ENCODE measurements at regions not wholly inside any gene's neighbourhood (a gene's known extent, or its start where the extent isn't known, plus 50 kb on each side); places are given as distances from the start of the nearest gene placed in this dataset.

DNA sequence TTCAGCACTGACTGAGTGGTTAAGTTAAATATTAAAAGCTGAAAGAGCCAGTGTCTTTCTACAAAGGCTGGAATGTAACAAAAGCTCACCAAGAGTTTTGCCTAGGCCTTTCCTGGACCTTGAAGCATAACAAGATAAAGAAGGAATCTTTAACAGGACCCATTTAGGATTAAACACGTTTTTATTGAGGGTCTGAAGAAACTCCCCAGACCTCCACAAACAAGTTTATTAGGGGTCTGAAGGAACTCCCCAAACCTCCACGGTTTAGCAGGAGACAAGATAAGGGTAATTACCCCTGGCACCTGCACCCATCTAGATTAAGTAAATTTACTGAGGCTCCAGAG is 104.0 kb downstream of the ACAA2 start:
- intact Hi-C loops (cut with micrococcal nuclease), result no loop called here
- H3K4me1 Mint-ChIP-seq (ENCODE audit: low read depth), result no peaks in the 10 kb centered on the region

GRCh38 chr18:49708662-49709346 is 104.5 kb downstream of the ACAA2 start:
- H3K27ac Mint-ChIP-seq, result no peak overlapping the region
- intact Hi-C loops (cut with micrococcal nuclease), result no loop called here
- H3K27me3 Mint-ChIP-seq (ENCODE audit: low read depth), result peaks cover 35% of the 10 kb centered on the region
- H3K36me3 Mint-ChIP-seq (ENCODE audit: low read depth), result no peaks in the 10 kb centered on the region
- no peaks in the 10 kb centered on the region for H3K4me1 Mint-ChIP-seq (ENCODE audit: low read depth)
- no peak for DNase-seq (ENCODE audit: low spot score)
- no peaks in the 10 kb centered on the region for H3K9me3 Mint-ChIP-seq
- H3K4me3 Mint-ChIP-seq (ENCODE audit: low read depth), result no peak overlapping the region

More for the DNA sequence above, 104.0 kb downstream of the ACAA2 start:
- Mint-ChIP-seq H3K27me3 (ENCODE audit: low read depth) (peaks cover 38% of the 10 kb centered on the region), H3K36me3 (ENCODE audit: low read depth) (no peaks in the 10 kb centered on the region), H3K9me3 (no peaks in the 10 kb centered on the region), H3K27ac (no peak overlapping the region), H3K4me3 (ENCODE audit: low read depth) (no peak overlapping the region)
- DNase-seq (ENCODE audit: low spot score), result no peak

DNA sequence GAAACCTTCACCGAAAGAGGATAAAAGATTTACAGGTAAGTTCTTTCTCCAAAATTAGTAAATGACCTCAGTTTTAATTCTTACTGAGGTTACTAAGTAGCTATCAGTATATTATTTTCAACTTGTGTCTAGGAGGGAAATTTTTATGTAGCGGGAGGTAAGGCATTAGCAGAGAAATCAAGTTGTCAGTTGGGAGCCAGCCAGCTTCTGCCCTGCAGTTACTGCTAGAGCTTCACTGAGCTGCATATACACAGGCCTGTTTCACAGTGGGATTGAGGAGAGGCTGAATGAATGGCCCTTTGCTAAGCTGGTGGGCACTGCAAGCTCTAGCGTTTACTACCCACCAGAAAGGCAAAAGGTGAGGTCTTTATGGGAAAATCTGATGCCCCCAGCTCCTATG is 105.7 kb downstream of the ACAA2 start:
- Mint-ChIP-seq H3K9me3 (no peaks in the 10 kb centered on the region), H3K27me3 (ENCODE audit: low read depth) (peaks cover 24% of the 10 kb centered on the region), H3K4me3 (ENCODE audit: low read depth) (no peak overlapping the region), H3K36me3 (ENCODE audit: low read depth) (no peaks in the 10 kb centered on the region), H3K4me1 (ENCODE audit: low read depth) (no peaks in the 10 kb centered on the region), H3K27ac (no peak overlapping the region)
- intact Hi-C loops (cut with micrococcal nuclease), result no loop called here
- DNase-seq (ENCODE audit: low spot score), result no peak

DNA sequence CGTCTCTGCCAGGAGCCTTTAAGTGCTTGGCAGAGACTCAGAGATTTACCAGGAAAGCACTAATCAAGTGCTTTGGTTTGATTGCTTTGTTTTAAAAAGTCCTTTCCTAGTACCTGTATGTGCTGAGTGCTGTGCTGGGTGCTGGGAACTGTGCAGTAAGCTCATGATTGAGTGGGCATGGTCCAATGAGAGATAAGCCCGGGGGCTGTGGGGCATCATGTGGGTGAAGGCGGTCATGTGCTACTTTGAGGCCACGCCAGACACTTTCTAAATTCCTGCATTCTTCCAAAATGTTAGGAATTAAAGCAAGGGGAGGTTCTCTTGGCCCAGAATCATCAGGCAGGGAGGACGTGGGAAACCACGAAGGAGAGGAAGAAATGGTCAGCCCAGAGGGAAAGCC is 109.0 kb downstream of the ACAA2 start:
- DNase-seq (ENCODE audit: low spot score), result no peak
- Mint-ChIP-seq H3K27ac (no peak overlapping the region), H3K27me3 (ENCODE audit: low read depth) (peaks cover 7% of the 10 kb centered on the region), H3K4me1 (ENCODE audit: low read depth) (no peaks in the 10 kb centered on the region), H3K36me3 (ENCODE audit: low read depth) (no peaks in the 10 kb centered on the region), H3K9me3 (no peaks in the 10 kb centered on the region), H3K4me3 (ENCODE audit: low read depth) (no peak overlapping the region)
- intact Hi-C loops (cut with micrococcal nuclease), result no loop called here

DNA sequence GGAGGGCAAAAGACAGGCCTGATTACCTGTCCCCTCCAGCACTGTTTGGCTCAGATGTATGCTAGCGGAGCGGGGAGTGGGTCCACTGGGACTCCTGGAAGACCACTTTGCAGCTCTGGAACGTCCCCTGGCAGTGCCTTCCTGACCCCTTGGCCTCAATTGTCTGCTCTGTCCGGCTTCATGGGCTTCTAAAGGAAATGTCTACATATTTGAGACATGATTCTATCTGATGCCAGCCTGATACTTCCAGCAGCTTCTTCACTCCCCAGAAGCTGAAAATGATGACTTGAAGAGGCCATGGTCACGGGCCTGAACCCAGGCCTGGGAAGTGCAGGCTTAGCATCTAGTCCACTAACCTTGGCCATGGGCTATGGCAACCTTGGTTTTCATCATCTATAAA is 112.1 kb downstream of the ACAA2 start:
- no peaks in the 10 kb centered on the region for H3K36me3 Mint-ChIP-seq (ENCODE audit: low read depth)
- H3K9me3 Mint-ChIP-seq, result no peaks in the 10 kb centered on the region
- H3K27ac Mint-ChIP-seq, result no peak overlapping the region
- H3K4me3 Mint-ChIP-seq (ENCODE audit: low read depth), result no peak overlapping the region
- no peaks in the 10 kb centered on the region for H3K4me1 Mint-ChIP-seq (ENCODE audit: low read depth)
- H3K27me3 Mint-ChIP-seq (ENCODE audit: low read depth), result peaks cover 13% of the 10 kb centered on the region
- intact Hi-C loops (cut with micrococcal nuclease), result no loop called here
- no peak for DNase-seq (ENCODE audit: low spot score)

GRCh38 chr18:49699303-49699702 is 114.0 kb downstream of the ACAA2 start:
- no peak overlapping the region for H3K4me3 Mint-ChIP-seq (ENCODE audit: low read depth)
- intact Hi-C loops (cut with micrococcal nuclease), result no loop called here
- no peak overlapping the region for H3K27ac Mint-ChIP-seq
- no peaks in the 10 kb centered on the region for H3K36me3 Mint-ChIP-seq (ENCODE audit: low read depth)
- no peaks in the 10 kb centered on the region for H3K9me3 Mint-ChIP-seq
- H3K27me3 Mint-ChIP-seq (ENCODE audit: low read depth), result peaks cover 9% of the 10 kb centered on the region
- H3K4me1 Mint-ChIP-seq (ENCODE audit: low read depth), result no peaks in the 10 kb centered on the region
- DNase-seq (ENCODE audit: low spot score), result no peak

DNA sequence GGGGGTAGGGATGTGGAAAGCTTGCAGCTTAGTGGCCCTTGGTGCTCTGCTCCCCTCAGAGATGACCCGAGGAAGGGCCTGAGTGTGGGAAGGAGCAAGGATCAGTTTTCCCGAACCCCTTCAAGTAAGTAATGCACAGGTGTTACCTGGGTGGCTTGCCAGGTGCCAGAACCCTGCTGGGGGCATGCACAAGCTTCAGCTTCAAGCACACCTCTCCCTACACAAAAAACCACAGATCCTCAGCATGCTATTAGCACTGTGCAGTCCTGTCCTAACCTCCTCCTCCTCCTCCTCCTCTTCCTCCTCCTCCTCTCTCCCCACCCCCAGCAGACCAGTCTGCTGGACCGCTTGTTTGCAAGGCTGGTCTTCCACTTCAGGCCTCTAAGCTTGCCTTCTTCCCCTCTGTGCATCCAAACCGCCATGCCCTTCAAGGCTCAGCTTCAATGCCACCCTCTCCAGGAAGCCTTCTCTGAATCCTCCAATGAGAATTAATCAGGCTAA is 114.8 kb downstream of the ACAA2 start:
- intact Hi-C loops (cut with micrococcal nuclease), result no loop called here
- Mint-ChIP-seq H3K27ac (no peak overlapping the region), H3K4me1 (ENCODE audit: low read depth) (no peaks in the 10 kb centered on the region), H3K36me3 (ENCODE audit: low read depth) (no peaks in the 10 kb centered on the region), H3K4me3 (ENCODE audit: low read depth) (no peak overlapping the region), H3K9me3 (no peaks in the 10 kb centered on the region), H3K27me3 (ENCODE audit: low read depth) (peaks cover 8% of the 10 kb centered on the region)
- DNase-seq (ENCODE audit: low spot score), result no peak

GRCh38 chr18:49697757-49698524 is 115.4 kb downstream of the ACAA2 start:
- intact Hi-C loops (cut with micrococcal nuclease), result no loop called here

GRCh38 chr18:49697049-49697448 is 116.3 kb downstream of the ACAA2 start:
- Mint-ChIP-seq H3K4me1 (ENCODE audit: low read depth) (no peaks in the 10 kb centered on the region), H3K4me3 (ENCODE audit: low read depth) (no peak overlapping the region), H3K9me3 (no peaks in the 10 kb centered on the region), H3K27ac (no peak overlapping the region), H3K27me3 (ENCODE audit: low read depth) (peaks cover 8% of the 10 kb centered on the region), H3K36me3 (ENCODE audit: low read depth) (no peaks in the 10 kb centered on the region)
- intact Hi-C loops (cut with micrococcal nuclease), result no loop called here
- DNase-seq (ENCODE audit: low spot score), result no peak

More at GRCh38 chr18:49697757-49698524, 115.4 kb downstream of the ACAA2 start:
- Mint-ChIP-seq H3K27ac (no peak overlapping the region), H3K9me3 (no peaks in the 10 kb centered on the region), H3K4me3 (ENCODE audit: low read depth) (no peak overlapping the region), H3K27me3 (ENCODE audit: low read depth) (peaks cover 8% of the 10 kb centered on the region), H3K4me1 (ENCODE audit: low read depth) (no peaks in the 10 kb centered on the region), H3K36me3 (ENCODE audit: low read depth) (no peaks in the 10 kb centered on the region)
- DNase-seq (ENCODE audit: low spot score), result no peak

- Mint-ChIP-seq H3K27me3 (ENCODE audit: low read depth) (peaks cover 11% of the 10 kb centered on the region), H3K4me1 (ENCODE audit: low read depth) (peaks cover 12% of the 10 kb centered on the region), H3K27ac (no peak overlapping the region), H3K9me3 (no peaks in the 10 kb centered on the region), H3K36me3 (ENCODE audit: low read depth) (no peaks in the 10 kb centered on the region), H3K4me3 (ENCODE audit: low read depth) (no peak overlapping the region)
- DNase-seq (ENCODE audit: low spot score), result no peak
- intact Hi-C loops (cut with micrococcal nuclease), result no loop called here
These were observed 118.9 kb downstream of the ACAA2 start for GRCh38 chr18:49694402-49694801.

- Mint-ChIP-seq H3K36me3 (ENCODE audit: low read depth) (no peaks in the 10 kb centered on the region), H3K4me1 (ENCODE audit: low read depth) (peaks cover 12% of the 10 kb centered on the region), H3K27me3 (ENCODE audit: low read depth) (peaks cover 9% of the 10 kb centered on the region), H3K4me3 (ENCODE audit: low read depth) (no peak overlapping the region), H3K9me3 (no peaks in the 10 kb centered on the region), H3K27ac (no peak overlapping the region)
- intact Hi-C loops (cut with micrococcal nuclease), result no loop called here
- DNase-seq (ENCODE audit: low spot score), result no peak
These were observed 119.7 kb downstream of the ACAA2 start for GRCh38 chr18:49693717-49694005.

GRCh38 chr18:49692906-49693716 is 120.2 kb downstream of the ACAA2 start:
- DNase-seq (ENCODE audit: low spot score), result no peak
- peaks cover 12% of the 10 kb centered on the region for H3K4me1 Mint-ChIP-seq (ENCODE audit: low read depth)
- no peak overlapping the region for H3K27ac Mint-ChIP-seq
- no peak overlapping the region for H3K4me3 Mint-ChIP-seq (ENCODE audit: low read depth)
- peaks cover 9% of the 10 kb centered on the region for H3K27me3 Mint-ChIP-seq (ENCODE audit: low read depth)
- no peaks in the 10 kb centered on the region for H3K9me3 Mint-ChIP-seq
- intact Hi-C loops (cut with micrococcal nuclease), result no loop called here
- no peaks in the 10 kb centered on the region for H3K36me3 Mint-ChIP-seq (ENCODE audit: low read depth)

- no peaks in the 10 kb centered on the region for H3K36me3 Mint-ChIP-seq (ENCODE audit: low read depth)
- peaks cover 5% of the 10 kb centered on the region for H3K27me3 Mint-ChIP-seq (ENCODE audit: low read depth)
- no peak for DNase-seq (ENCODE audit: low spot score)
- H3K4me1 Mint-ChIP-seq (ENCODE audit: low read depth), result peaks cover 12% of the 10 kb centered on the region
- intact Hi-C loops (cut with micrococcal nuclease), result loop anchor here (2.0 kb wide), 1 partner anchor 32 kb away; no protein-coding TSS in a partner anchor
- no peaks in the 10 kb centered on the region for H3K9me3 Mint-ChIP-seq
- no peak overlapping the region for H3K27ac Mint-ChIP-seq
- no peak overlapping the region for H3K4me3 Mint-ChIP-seq (ENCODE audit: low read depth)
These were observed 122.1 kb downstream of the ACAA2 start for GRCh38 chr18:49691177-49691608.
